D721Med (cell line): ENCODE measurements at regions not wholly inside any gene's neighbourhood (a gene's known extent, or its start where the extent isn't known, plus 50 kb on each side); places are given as distances from the start of the nearest gene placed in this dataset.

ENCODE experiments used
- DNase-seq: peaks from one replicate; pipeline ENCODE4 v3.0.0; 2011; ENCODE audit warnings: low spot score; ENCODE audit not compliant: insufficient read length
- FAIRE-seq: peaks from 2 replicates; lab custom pipeline; 2011; peaks lifted over from hg19 to GRCh38; lab: Jason Lieb, UNC
- CTCF ChIP-seq: IDR thresholded peaks from 2 replicates; pipeline ENCODE4 v1.5.1; 2012; ENCODE audit warnings: mild to moderate bottlenecking, control low read depth; ENCODE audit not compliant: insufficient read depth; ENCODE audit errors: missing control alignments

- DNase-seq (no peak), FAIRE-seq (no peak)
- no peak for TF ChIP-seq CTCF
These were observed 523.9 kb downstream of the TAF11L14 start for GRCh38 chr5:18158166-18158565.

GRCh38 chr5:18159331-18159730 lies 525.1 kb downstream of the TAF11L14 start:
- no peak for TF ChIP-seq CTCF
- DNase-seq (no peak), FAIRE-seq (no peak)

GRCh38 chr5:18171684-18172083 lies 537.4 kb downstream of the TAF11L14 start:
- DNase-seq, result no peak
- FAIRE-seq, result no peak
- no peak for TF ChIP-seq CTCF

GRCh38 chr5:18179579-18179978 lies 545.3 kb downstream of the TAF11L14 start:
- TF ChIP-seq CTCF, result no peak
- FAIRE-seq (no peak), DNase-seq (no peak)

GRCh38 chr5:18181575-18181974 lies 547.3 kb downstream of the TAF11L14 start:
- DNase-seq (no peak), FAIRE-seq (no peak)
- no peak for TF ChIP-seq CTCF

GRCh38 chr5:18195910-18196309 lies 561.6 kb downstream of the TAF11L14 start:
- TF ChIP-seq CTCF, result no peak
- DNase-seq, result no peak
- FAIRE-seq, result no peak

- no peak for DNase-seq
- no peak for FAIRE-seq
- no peak for TF ChIP-seq CTCF
These were observed 563.5 kb downstream of the TAF11L14 start for GRCh38 chr5:18197734-18198133.
